Naive B cell (primary cell): ENCODE measurements at regions not wholly inside any gene's neighbourhood (a gene's known extent, or its start where the extent isn't known, plus 50 kb on each side); places are given as distances from the start of the nearest gene placed in this dataset.
"Not testable (repeated sequence)": the region's sequence is repeated elsewhere in the genome, so short reads cannot be mapped to it uniquely, and the experiment has no call there.

ENCODE experiments used
- ATAC-seq, 2 donors: fragments of 150-1000 bp; cut with Tn5 transposase; 2 replicates each; pipeline ENCODE4 v1.10.0; 2021; ENCODE audit warnings: low read depth in 2 of 2, mild to moderate bottlenecking in 2 of 2, moderate library complexity in 2 of 2
- DNase-seq: peaks from one replicate; pipeline ENCODE4 v3.0.0; 2022
- H3K27ac Mint-ChIP-seq, 6 donors: one replicate each; pipeline ENCODE4 v1.8.0; 2020 to 2022; ENCODE audit warnings: mild to moderate bottlenecking in 6 of 6, mixed read lengths in 6 of 6, moderate library complexity in 5 of 6, inconsistent platforms in 2 of 6
- H3K27me3 Mint-ChIP-seq, 3 donors: one replicate each; pipeline ENCODE4 v1.8.0; 2021 to 2022; ENCODE audit warnings: mixed read lengths in 3 of 3, mild to moderate bottlenecking in 1 of 3
- H3K36me3 Mint-ChIP-seq, 2 donors: one replicate each; pipeline ENCODE4 v1.8.0; 2020 to 2022; ENCODE audit warnings: mixed read lengths in 2 of 2, inconsistent platforms in 1 of 2, mild to moderate bottlenecking in 1 of 2
- H3K4me1 Mint-ChIP-seq, 3 donors: one replicate each; pipeline ENCODE4 v1.8.0; 2020 to 2022; ENCODE audit warnings: mixed read lengths in 3 of 3, inconsistent platforms in 1 of 3, mild to moderate bottlenecking in 1 of 3, moderate library complexity in 1 of 3
- H3K4me3 Mint-ChIP-seq, 8 donors: one replicate each; pipeline ENCODE4 v1.8.0; 2020 to 2022; ENCODE audit warnings: mild to moderate bottlenecking in 8 of 8, mixed read lengths in 8 of 8, moderate library complexity in 8 of 8, inconsistent platforms in 2 of 8
- H3K9me3 Mint-ChIP-seq, 7 donors: one replicate each; pipeline ENCODE4 v1.8.0; 2020 to 2022; ENCODE audit warnings: mixed read lengths in 7 of 7, mild to moderate bottlenecking in 5 of 7, inconsistent platforms in 2 of 7, moderate library complexity in 1 of 7

GRCh38 chr21:35437941-35438340 is 388.8 kb upstream of the RUNX1 start:
- Mint-ChIP-seq H3K4me3 (peak overlapping the region in 6 of 8 donors; percentile 2 to 87 (median 67)), H3K36me3 (peaks cover 0 to 11% of the 10 kb centered on the region in 2 donors), H3K27ac (peak overlapping the region; percentile 44 to 86 (median 80)), H3K4me1 (peaks cover 23 to 30% (median 26%) of the 10 kb centered on the region in 3 donors), H3K9me3 (peaks cover 0 to 24% (median 19%) of the 10 kb centered on the region in 7 donors), H3K27me3 (peaks cover 0 to 13% (median 4%) of the 10 kb centered on the region in 3 donors)
- DNase-seq, result no peak
- no peak for ATAC-seq

- DNase-seq (no peak), ATAC-seq (no peak)
- peaks cover 0 to 13% (median 4%) of the 10 kb centered on the region in 3 donors for H3K27me3 Mint-ChIP-seq
- peaks cover 21 to 30% (median 23%) of the 10 kb centered on the region in 3 donors for H3K4me1 Mint-ChIP-seq
- H3K36me3 Mint-ChIP-seq, result peaks cover 5 to 20% of the 10 kb centered on the region in 2 donors
- H3K9me3 Mint-ChIP-seq, result peaks cover 0 to 34% (median 27%) of the 10 kb centered on the region in 7 donors
- H3K27ac Mint-ChIP-seq, result no peak overlapping the region
- H3K4me3 Mint-ChIP-seq, result peak overlapping the region in 1 of 8 donors; percentile 29
Observed at GRCh38 chr21:35436899-35437298, 387.8 kb upstream of the RUNX1 start.

GRCh38 chr21:35432601-35433000 is 383.5 kb upstream of the RUNX1 start:
- not testable (repeated sequence) for H3K4me1 Mint-ChIP-seq, ATAC-seq, H3K4me3 Mint-ChIP-seq, H3K27ac Mint-ChIP-seq, DNase-seq
- H3K9me3 Mint-ChIP-seq, result peaks cover 4 to 44% (median 32%) of the 10 kb centered on the region in 7 donors
- peaks cover 10 to 28% of the 10 kb centered on the region in 2 donors for H3K36me3 Mint-ChIP-seq
- H3K27me3 Mint-ChIP-seq, result peaks cover 4 to 33% (median 22%) of the 10 kb centered on the region in 3 donors

GRCh38 chr21:35430260-35430659 is 381.2 kb upstream of the RUNX1 start:
- no peak for ATAC-seq
- no peak overlapping the region for H3K4me3 Mint-ChIP-seq
- H3K27ac Mint-ChIP-seq, result no peak overlapping the region
- H3K36me3 Mint-ChIP-seq, result peaks cover 10 to 28% of the 10 kb centered on the region in 2 donors
- peaks cover 14 to 41% (median 38%) of the 10 kb centered on the region in 3 donors for H3K27me3 Mint-ChIP-seq
- peaks cover 4 to 43% (median 32%) of the 10 kb centered on the region in 7 donors for H3K9me3 Mint-ChIP-seq
- no peaks in the 10 kb centered on the region for H3K4me1 Mint-ChIP-seq
- DNase-seq, result no peak

- H3K36me3 Mint-ChIP-seq, result peaks cover 10 to 27% of the 10 kb centered on the region in 2 donors
- DNase-seq (no peak), ATAC-seq (no peak)
- H3K27ac Mint-ChIP-seq, result no peak overlapping the region
- H3K27me3 Mint-ChIP-seq, result peaks cover 14 to 38% (median 35%) of the 10 kb centered on the region in 3 donors
- H3K9me3 Mint-ChIP-seq, result peaks cover 4 to 30% (median 24%) of the 10 kb centered on the region in 7 donors
- no peaks in the 10 kb centered on the region for H3K4me1 Mint-ChIP-seq
- no peak overlapping the region for H3K4me3 Mint-ChIP-seq
Observed at GRCh38 chr21:35428937-35429336, 379.8 kb upstream of the RUNX1 start.

GRCh38 chr21:35428489-35428888 is 379.4 kb upstream of the RUNX1 start:
- Mint-ChIP-seq H3K27ac (peak overlapping the region in 1 of 6 donors; percentile 5), H3K4me1 (no peaks in the 10 kb centered on the region), H3K4me3 (no peak overlapping the region), H3K27me3 (peaks cover 12 to 38% (median 31%) of the 10 kb centered on the region in 3 donors), H3K9me3 (peaks cover 4 to 25% (median 20%) of the 10 kb centered on the region in 7 donors), H3K36me3 (peaks cover 10 to 22% of the 10 kb centered on the region in 2 donors)
- DNase-seq (no peak), ATAC-seq (no peak)

- no peak overlapping the region for H3K4me3 Mint-ChIP-seq
- ATAC-seq, result no peak
Observed at GRCh38 chr21:35428001-35428320, 378.9 kb upstream of the RUNX1 start.

GRCh38 chr21:35427320-35428000 is 378.4 kb upstream of the RUNX1 start:
- peaks cover 6 to 14% of the 10 kb centered on the region in 2 donors for H3K36me3 Mint-ChIP-seq
- DNase-seq (no peak), ATAC-seq (no peak)
- no peak overlapping the region for H3K27ac Mint-ChIP-seq
- no peak overlapping the region for H3K4me3 Mint-ChIP-seq
- H3K27me3 Mint-ChIP-seq, result peaks cover 14 to 38% (median 28%) of the 10 kb centered on the region in 3 donors
- no peaks in the 10 kb centered on the region for H3K4me1 Mint-ChIP-seq
- H3K9me3 Mint-ChIP-seq, result peaks cover 3 to 21% (median 14%) of the 10 kb centered on the region in 7 donors

More at GRCh38 chr21:35428001-35428320, 378.9 kb upstream of the RUNX1 start:
- Mint-ChIP-seq H3K9me3 (peaks cover 4 to 21% (median 15%) of the 10 kb centered on the region in 7 donors), H3K36me3 (peaks cover 10 to 17% of the 10 kb centered on the region in 2 donors), H3K27me3 (peaks cover 10 to 38% (median 28%) of the 10 kb centered on the region in 3 donors), H3K27ac (no peak overlapping the region), H3K4me1 (no peaks in the 10 kb centered on the region)
- no peak for DNase-seq

GRCh38 chr21:35426897-35427296 is 377.8 kb upstream of the RUNX1 start:
- Mint-ChIP-seq H3K27me3 (peaks cover 16 to 38% (median 28%) of the 10 kb centered on the region in 3 donors), H3K36me3 (peaks cover 5 to 15% of the 10 kb centered on the region in 2 donors), H3K9me3 (peaks cover 3 to 21% (median 15%) of the 10 kb centered on the region in 7 donors), H3K4me1 (no peaks in the 10 kb centered on the region), H3K27ac (no peak overlapping the region), H3K4me3 (no peak overlapping the region)
- ATAC-seq (no peak), DNase-seq (no peak)

- H3K4me3 Mint-ChIP-seq, result no peak overlapping the region
- peaks cover 2 to 15% of the 10 kb centered on the region in 2 donors for H3K36me3 Mint-ChIP-seq
- H3K9me3 Mint-ChIP-seq, result peaks cover 4 to 21% (median 15%) of the 10 kb centered on the region in 7 donors
- ATAC-seq (no peak), DNase-seq (no peak)
- no peak overlapping the region for H3K27ac Mint-ChIP-seq
- no peaks in the 10 kb centered on the region for H3K4me1 Mint-ChIP-seq
- H3K27me3 Mint-ChIP-seq, result peaks cover 16 to 38% (median 28%) of the 10 kb centered on the region in 3 donors
Observed at GRCh38 chr21:35426469-35426868, 377.4 kb upstream of the RUNX1 start.

- H3K4me1 Mint-ChIP-seq, result no peaks in the 10 kb centered on the region
- DNase-seq, result no peak
- ATAC-seq, result no peak
- H3K4me3 Mint-ChIP-seq, result no peak overlapping the region
- H3K36me3 Mint-ChIP-seq, result peaks cover 0 to 17% of the 10 kb centered on the region in 2 donors
- peaks cover 4 to 24% (median 12%) of the 10 kb centered on the region in 7 donors for H3K9me3 Mint-ChIP-seq
- peaks cover 16 to 31% (median 30%) of the 10 kb centered on the region in 3 donors for H3K27me3 Mint-ChIP-seq
- H3K27ac Mint-ChIP-seq, result no peak overlapping the region
Observed at GRCh38 chr21:35424122-35424521, 375.0 kb upstream of the RUNX1 start.

GRCh38 chr21:35423709-35424108 is 374.6 kb upstream of the RUNX1 start:
- Mint-ChIP-seq H3K4me1 (no peaks in the 10 kb centered on the region), H3K4me3 (no peak overlapping the region), H3K27me3 (peaks cover 16 to 27% (median 26%) of the 10 kb centered on the region in 3 donors), H3K36me3 (peaks cover 0 to 17% of the 10 kb centered on the region in 2 donors), H3K9me3 (peaks cover 5 to 24% (median 12%) of the 10 kb centered on the region in 7 donors), H3K27ac (no peak overlapping the region)
- ATAC-seq, result no peak
- no peak for DNase-seq

- H3K9me3 Mint-ChIP-seq, result peaks cover 5 to 24% (median 12%) of the 10 kb centered on the region in 7 donors
Observed at GRCh38 chr21:35422011-35422410, 372.9 kb upstream of the RUNX1 start.

GRCh38 chr21:35421221-35421620 is 372.1 kb upstream of the RUNX1 start:
- no peaks in the 10 kb centered on the region for H3K4me1 Mint-ChIP-seq
- no peak overlapping the region for H3K4me3 Mint-ChIP-seq
- no peak overlapping the region for H3K27ac Mint-ChIP-seq
- ATAC-seq (no peak), DNase-seq (no peak)
- H3K36me3 Mint-ChIP-seq, result peaks cover 0 to 17% of the 10 kb centered on the region in 2 donors
- peaks cover 6 to 10% (median 9%) of the 10 kb centered on the region in 3 donors for H3K27me3 Mint-ChIP-seq
- H3K9me3 Mint-ChIP-seq, result peaks cover 5 to 24% (median 12%) of the 10 kb centered on the region in 7 donors

More at GRCh38 chr21:35422011-35422410, 372.9 kb upstream of the RUNX1 start:
- no peak for ATAC-seq
- Mint-ChIP-seq H3K27ac (no peak overlapping the region), H3K36me3 (peaks cover 0 to 17% of the 10 kb centered on the region in 2 donors), H3K4me3 (no peak overlapping the region), H3K27me3 (peaks cover 10 to 17% (median 13%) of the 10 kb centered on the region in 3 donors), H3K4me1 (no peaks in the 10 kb centered on the region)
- DNase-seq, result no peak
